GM23338 (cell line): ENCODE measurements at regions not wholly inside any gene's neighbourhood (a gene's known extent, or its start where the extent isn't known, plus 50 kb on each side); places are given as distances from the start of the nearest gene placed in this dataset.

ENCODE experiments used
- POLR2AphosphoS5 ChIP-seq: IDR thresholded peaks from 2 replicates; pipeline ENCODE4 v1.6.1; 2016; ENCODE audit warnings: antibody characterized with exemption, low read depth
- STAT1 ChIP-seq: IDR thresholded peaks from one replicate; pipeline ENCODE4 v1.6.1; 2016; ENCODE audit warnings: antibody characterized with exemption; ENCODE audit not compliant: unreplicated experiment
- TF ChIP-seq, protein P1 (sequence below), 2 experiments: fragments of 200-600 bp in 1 of 2; sonication (generic) in 1 of 2; conservative IDR thresholded peaks; 2 replicates each; pipeline versions ENCODE4 v1.5.1 to v1.6.1; 2016 to 2017; ENCODE audit warnings: antibody characterized with exemption in 2 of 2, low read depth in 2 of 2, mild to moderate bottlenecking in 2 of 2, moderate library complexity in 1 of 2

- TF ChIP-seq, protein P1, sequence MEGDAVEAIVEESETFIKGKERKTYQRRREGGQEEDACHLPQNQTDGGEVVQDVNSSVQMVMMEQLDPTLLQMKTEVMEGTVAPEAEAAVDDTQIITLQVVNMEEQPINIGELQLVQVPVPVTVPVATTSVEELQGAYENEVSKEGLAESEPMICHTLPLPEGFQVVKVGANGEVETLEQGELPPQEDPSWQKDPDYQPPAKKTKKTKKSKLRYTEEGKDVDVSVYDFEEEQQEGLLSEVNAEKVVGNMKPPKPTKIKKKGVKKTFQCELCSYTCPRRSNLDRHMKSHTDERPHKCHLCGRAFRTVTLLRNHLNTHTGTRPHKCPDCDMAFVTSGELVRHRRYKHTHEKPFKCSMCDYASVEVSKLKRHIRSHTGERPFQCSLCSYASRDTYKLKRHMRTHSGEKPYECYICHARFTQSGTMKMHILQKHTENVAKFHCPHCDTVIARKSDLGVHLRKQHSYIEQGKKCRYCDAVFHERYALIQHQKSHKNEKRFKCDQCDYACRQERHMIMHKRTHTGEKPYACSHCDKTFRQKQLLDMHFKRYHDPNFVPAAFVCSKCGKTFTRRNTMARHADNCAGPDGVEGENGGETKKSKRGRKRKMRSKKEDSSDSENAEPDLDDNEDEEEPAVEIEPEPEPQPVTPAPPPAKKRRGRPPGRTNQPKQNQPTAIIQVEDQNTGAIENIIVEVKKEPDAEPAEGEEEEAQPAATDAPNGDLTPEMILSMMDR (conservative IDR thresholded peaks at IDR 0.05; ENCODE audit: low read depth in 2 of 2): no peak
- TF ChIP-seq STAT1 (no peak), POLR2AphosphoS5 (no peak)
These were observed 178.2 kb upstream of the ZNF644 start for GRCh38 chr1:91199988-91200387.
